HEK293 (cell line): ENCODE measurements at regions not wholly inside any gene's neighbourhood (a gene's known extent, or its start where the extent isn't known, plus 50 kb on each side); places are given as distances from the start of the nearest gene placed in this dataset.

Experiments
- AEBP2 ChIP-seq: fragments of 450-650 bp; formaldehyde crosslinking; IDR thresholded peaks from 2 replicates; pipeline ENCODE4 v1.5.1; 2016; ENCODE audit warnings: missing biosample characterization, missing genetic modification characterization, borderline replicate concordance
- BCL11B ChIP-seq: fragments of 450-650 bp; formaldehyde crosslinking; IDR thresholded peaks from 2 replicates; pipeline ENCODE4 v1.5.1; 2016; ENCODE audit warnings: low read depth, missing biosample characterization, missing genetic modification characterization
- KLF17 ChIP-seq: fragments of 450-650 bp; formaldehyde crosslinking; IDR thresholded peaks from 2 replicates; pipeline ENCODE4 v1.5.1; 2016; ENCODE audit warnings: missing biosample characterization, missing genetic modification characterization
- REPIN1 ChIP-seq: fragments of 450-650 bp; formaldehyde crosslinking; IDR thresholded peaks from 2 replicates; pipeline ENCODE4 v1.5.1; 2017; ENCODE audit warnings: missing biosample characterization, missing genetic modification characterization, low read depth
- SETDB1 ChIP-seq: IDR thresholded peaks from one replicate; pipeline ENCODE4 v1.6.1; 2017; ENCODE audit warnings: mild to moderate bottlenecking, low read length, moderate library complexity, mixed read lengths; ENCODE audit not compliant: insufficient read length
- SP3 ChIP-seq: fragments of 450-650 bp; formaldehyde crosslinking; IDR thresholded peaks from 2 replicates; pipeline ENCODE4 v1.5.1; 2016; ENCODE audit warnings: missing biosample characterization, missing genetic modification characterization
- TRIM28 ChIP-seq: IDR thresholded peaks from 2 replicates; pipeline ENCODE4 v1.6.1; 2011; ENCODE audit warnings: low read length, control low read depth, borderline replicate concordance
- ZBTB17 ChIP-seq: fragments of 450-650 bp; formaldehyde crosslinking; IDR thresholded peaks from 2 replicates; pipeline ENCODE4 v1.5.1; 2016; ENCODE audit warnings: missing biosample characterization, missing genetic modification characterization
- ZBTB49 ChIP-seq: fragments of 450-650 bp; formaldehyde crosslinking; IDR thresholded peaks from 2 replicates; pipeline ENCODE4 v1.5.1; 2016; ENCODE audit warnings: missing biosample characterization, missing genetic modification characterization, low read depth
- ZNF132 ChIP-seq: fragments of 450-650 bp; formaldehyde crosslinking; IDR thresholded peaks from 2 replicates; pipeline ENCODE4 v1.5.1; 2017; ENCODE audit warnings: missing biosample characterization, missing genetic modification characterization, borderline replicate concordance
- ZNF391 ChIP-seq: fragments of 450-650 bp; formaldehyde crosslinking; IDR thresholded peaks from 2 replicates; pipeline ENCODE4 v1.5.1; 2016; ENCODE audit warnings: low read depth, missing biosample characterization, missing genetic modification characterization, borderline replicate concordance
- ZNF510 ChIP-seq: fragments of 450-650 bp; formaldehyde crosslinking; IDR thresholded peaks from 2 replicates; pipeline ENCODE4 v1.5.1; 2018; ENCODE audit warnings: mild to moderate bottlenecking, missing genetic modification characterization, missing biosample characterization; ENCODE audit not compliant: insufficient replicate concordance
- ZNF560 ChIP-seq: fragments of 450-650 bp; formaldehyde crosslinking; IDR thresholded peaks from 2 replicates; pipeline ENCODE4 v1.5.1; 2017; ENCODE audit warnings: missing biosample characterization, missing genetic modification characterization, borderline replicate concordance
- ZNF580 ChIP-seq: fragments of 450-650 bp; formaldehyde crosslinking; IDR thresholded peaks from 2 replicates; pipeline ENCODE4 v1.5.1; 2016; ENCODE audit warnings: missing biosample characterization, missing genetic modification characterization
- ZNF585B ChIP-seq: fragments of 450-650 bp; formaldehyde crosslinking; IDR thresholded peaks from 2 replicates; pipeline ENCODE4 v1.5.1; 2016; ENCODE audit warnings: missing biosample characterization, missing genetic modification characterization
- ZNF610 ChIP-seq: fragments of 450-650 bp; formaldehyde crosslinking; IDR thresholded peaks from 2 replicates; pipeline ENCODE4 v1.5.1; 2016; ENCODE audit warnings: missing biosample characterization, missing genetic modification characterization, borderline replicate concordance
- ZNF623 ChIP-seq: fragments of 450-650 bp; formaldehyde crosslinking; IDR thresholded peaks from 2 replicates; pipeline ENCODE4 v1.5.1; 2016; ENCODE audit warnings: missing biosample characterization, missing genetic modification characterization
- ZNF626 ChIP-seq: fragments of 450-650 bp; sonication (Bioruptor Pico); formaldehyde crosslinking; IDR thresholded peaks from 2 replicates; pipeline ENCODE4 v1.5.1; 2018; ENCODE audit warnings: missing biosample characterization, missing genetic modification characterization, inconsistent platforms
- ZNF645 ChIP-seq: fragments of 450-650 bp; formaldehyde crosslinking; IDR thresholded peaks from 2 replicates; pipeline ENCODE4; 2016; ENCODE audit warnings: missing biosample characterization, missing genetic modification characterization
- ZNF660 ChIP-seq: fragments of 450-650 bp; IDR thresholded peaks from 2 replicates; pipeline ENCODE4 v1.5.1; 2018; ENCODE audit warnings: missing biosample characterization, mild to moderate bottlenecking, missing genetic modification characterization
- ZNF768 ChIP-seq: fragments of 450-650 bp; formaldehyde crosslinking; IDR thresholded peaks from 2 replicates; pipeline ENCODE4 v1.5.1; 2018; ENCODE audit warnings: missing biosample characterization, mild to moderate bottlenecking, missing genetic modification characterization

- TF ChIP-seq ZNF768 (peak; percentile 80; the same call in 1 of the 2 replicates), ZNF610 (peak; percentile 45; the same call in 1 of the 2 replicates), ZNF623 (0 out of 2 replicates have a peak, but pooled peaks have one; percentile 10), ZNF510 (tag by site-specific recombination) (peak; percentile 84), BCL11B (tag by site-specific recombination) (no peak), TRIM28 (peak; percentile 100), KLF17 (tag by site-specific recombination) (0 out of 2 replicates have a peak, but pooled peaks have one; percentile 29), ZNF560 (tag by site-specific recombination) (peak; percentile 6; the same call in 1 of the 2 replicates), REPIN1 (tag by site-specific recombination) (0 out of 2 replicates have a peak, but pooled peaks have one; percentile 26), ZNF132 (tag by site-specific recombination) (0 out of 2 replicates have a peak, but pooled peaks have one; percentile 14), ZBTB49 (tag by site-specific recombination) (0 out of 2 replicates have a peak, but pooled peaks have one; percentile 51), ZNF645 (tag by site-specific recombination) (no peak), ZNF660 (0 out of 2 replicates have a peak, but pooled peaks have one; percentile 25), AEBP2 (no peak), SETDB1 (peak; percentile 96), ZNF391 (0 out of 2 replicates have a peak, but pooled peaks have one; percentile 48), ZNF626 (tag by site-specific recombination) (peak; percentile 96), ZNF585B (tag by site-specific recombination) (no peak), ZNF580 (tag by site-specific recombination) (peak; percentile 50; the same call in 1 of the 2 replicates), SP3 (tag by site-specific recombination) (0 out of 2 replicates have a peak, but pooled peaks have one; percentile 7), ZBTB17 (tag by site-specific recombination) (no peak)
These were observed 101.5 kb downstream of the KCTD15 start (continued) for GRCh38 chr19:33898062-33898677.
